Nephron (organoid): ENCODE measurements at regions not wholly inside any gene's neighbourhood (a gene's known extent, or its start where the extent isn't known, plus 50 kb on each side); places are given as distances from the start of the nearest gene placed in this dataset.
"Not testable (repeated sequence)": the region's sequence is repeated elsewhere in the genome, so short reads cannot be mapped to it uniquely, and the experiment has no call there.

Experiments
- H3K27ac Mint-ChIP-seq, 3 experiments: 2 replicates each; pipeline ENCODE4 v1.8.0; 2020; ENCODE audit warnings: mixed read lengths in 3 of 3, mild to moderate bottlenecking in 2 of 3, moderate library complexity in 1 of 3
- H3K27me3 Mint-ChIP-seq: 2 replicates; pipeline ENCODE4 v1.8.0; 2021; ENCODE audit warnings: low read depth, mild to moderate bottlenecking, moderate library complexity, mixed read lengths
- H3K36me3 Mint-ChIP-seq: 2 replicates; pipeline ENCODE4 v1.8.0; 2020; ENCODE audit warnings: low read depth, mixed read lengths
- H3K4me1 Mint-ChIP-seq: 2 replicates; pipeline ENCODE4 v1.8.0; 2020; ENCODE audit warnings: mixed read lengths
- H3K4me3 Mint-ChIP-seq, 3 experiments: 2 replicates each; pipeline ENCODE4 v1.8.0; 2020; ENCODE audit warnings: mild to moderate bottlenecking in 3 of 3, mixed read lengths in 3 of 3, moderate library complexity in 2 of 3
- H3K9me3 Mint-ChIP-seq: 2 replicates; pipeline ENCODE4 v1.8.0; 2020; ENCODE audit warnings: mixed read lengths
- TF ChIP-seq, protein P1 (sequence below), 3 experiments: fragments of 200-600 bp; sonication (generic); IDR thresholded peaks; one replicate each; pipeline ENCODE4 v1.5.0; 2021; ENCODE audit warnings: antibody characterized with exemption in 3 of 3; ENCODE audit not compliant: unreplicated experiment in 3 of 3

DNA sequence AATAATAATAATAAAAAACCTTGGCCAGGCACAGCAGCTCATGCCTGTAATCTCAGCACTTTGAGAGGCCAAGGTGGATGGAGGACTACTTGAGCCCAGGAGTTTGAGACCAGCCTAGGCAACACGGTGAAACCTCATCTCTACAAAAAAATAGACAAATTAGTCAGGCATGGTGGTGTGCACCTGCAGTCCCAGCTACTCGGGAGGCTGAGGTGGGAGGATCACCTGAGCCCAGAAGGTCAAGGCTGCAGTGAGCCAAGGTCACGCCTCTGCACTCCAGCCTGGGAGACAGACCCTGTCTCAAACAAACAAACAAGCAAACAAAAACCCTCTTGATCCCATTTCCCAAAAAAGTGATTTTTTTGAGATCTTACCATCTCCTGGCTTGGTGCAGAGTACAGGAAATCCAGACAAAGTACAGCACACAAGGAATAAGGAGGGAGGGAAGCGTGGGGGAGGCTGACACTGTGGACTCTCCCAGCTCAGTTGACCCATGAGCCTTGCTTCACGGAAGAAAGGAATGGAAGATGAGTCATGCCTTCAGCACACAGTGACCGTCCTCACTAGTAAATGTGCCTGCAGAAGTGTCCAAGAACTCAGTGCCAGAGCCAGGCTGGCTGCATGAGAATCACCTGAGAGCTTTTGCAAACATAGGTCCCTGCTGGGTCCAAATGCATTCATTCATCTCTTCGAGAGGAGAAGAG is 136.9 kb downstream of the OTOP1 start:
- H3K27me3 Mint-ChIP-seq, H3K4me1 Mint-ChIP-seq, H3K9me3 Mint-ChIP-seq, H3K27ac Mint-ChIP-seq, H3K4me3 Mint-ChIP-seq, H3K36me3 Mint-ChIP-seq: not testable (repeated sequence)

DNA sequence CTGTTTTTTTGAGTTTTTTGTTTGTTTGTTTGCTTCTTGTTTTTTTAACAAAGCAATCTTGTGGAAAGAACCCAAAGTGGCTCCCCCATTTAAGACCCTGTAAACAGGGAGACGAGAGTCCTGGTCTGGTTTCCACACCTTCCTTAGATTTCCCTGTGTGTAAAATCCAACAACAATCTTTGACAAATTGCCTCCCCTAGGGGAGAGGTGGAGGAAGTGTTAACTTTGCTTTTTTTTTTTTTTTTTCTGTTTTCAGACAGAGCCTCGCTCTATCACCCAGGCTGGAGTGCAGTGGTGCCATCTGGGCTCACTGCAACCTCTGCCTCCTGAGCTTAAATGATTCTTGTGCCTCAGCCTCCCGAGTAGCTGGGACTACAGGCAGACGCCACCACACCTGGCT is 136.0 kb downstream of the OTOP1 start:
- not testable (repeated sequence) for H3K4me3 Mint-ChIP-seq, H3K27ac Mint-ChIP-seq, H3K27me3 Mint-ChIP-seq, H3K9me3 Mint-ChIP-seq, H3K36me3 Mint-ChIP-seq, H3K4me1 Mint-ChIP-seq
- TF ChIP-seq, protein P1, sequence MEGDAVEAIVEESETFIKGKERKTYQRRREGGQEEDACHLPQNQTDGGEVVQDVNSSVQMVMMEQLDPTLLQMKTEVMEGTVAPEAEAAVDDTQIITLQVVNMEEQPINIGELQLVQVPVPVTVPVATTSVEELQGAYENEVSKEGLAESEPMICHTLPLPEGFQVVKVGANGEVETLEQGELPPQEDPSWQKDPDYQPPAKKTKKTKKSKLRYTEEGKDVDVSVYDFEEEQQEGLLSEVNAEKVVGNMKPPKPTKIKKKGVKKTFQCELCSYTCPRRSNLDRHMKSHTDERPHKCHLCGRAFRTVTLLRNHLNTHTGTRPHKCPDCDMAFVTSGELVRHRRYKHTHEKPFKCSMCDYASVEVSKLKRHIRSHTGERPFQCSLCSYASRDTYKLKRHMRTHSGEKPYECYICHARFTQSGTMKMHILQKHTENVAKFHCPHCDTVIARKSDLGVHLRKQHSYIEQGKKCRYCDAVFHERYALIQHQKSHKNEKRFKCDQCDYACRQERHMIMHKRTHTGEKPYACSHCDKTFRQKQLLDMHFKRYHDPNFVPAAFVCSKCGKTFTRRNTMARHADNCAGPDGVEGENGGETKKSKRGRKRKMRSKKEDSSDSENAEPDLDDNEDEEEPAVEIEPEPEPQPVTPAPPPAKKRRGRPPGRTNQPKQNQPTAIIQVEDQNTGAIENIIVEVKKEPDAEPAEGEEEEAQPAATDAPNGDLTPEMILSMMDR (IDR thresholded peaks at IDR 0.05; ENCODE audit: unreplicated experiment in 3 of 3) = peak in 1 of 3 experiments; percentile 35

DNA sequence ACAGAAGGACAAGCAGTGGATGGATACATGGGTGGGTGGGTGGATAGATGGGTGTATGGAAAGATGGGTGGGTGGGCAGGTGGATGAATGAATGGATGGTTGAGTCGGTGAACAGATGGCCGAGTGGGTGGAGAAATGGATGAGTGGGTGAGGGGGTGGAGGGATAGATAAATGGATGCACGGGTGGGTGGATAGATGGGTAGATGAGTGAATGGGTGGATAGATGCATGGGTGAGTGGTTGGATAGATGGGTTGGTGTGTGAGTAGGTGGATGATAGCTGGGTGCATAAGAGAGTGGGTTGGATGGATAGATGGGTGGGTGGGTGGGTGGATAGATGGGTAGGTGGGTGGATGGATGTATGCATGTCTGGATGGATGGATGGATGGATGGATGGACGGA is 134.6 kb downstream of the OTOP1 start:
- not testable (repeated sequence) for H3K4me3 Mint-ChIP-seq, H3K27ac Mint-ChIP-seq, H3K27me3 Mint-ChIP-seq, H3K36me3 Mint-ChIP-seq, H3K9me3 Mint-ChIP-seq, H3K4me1 Mint-ChIP-seq

DNA sequence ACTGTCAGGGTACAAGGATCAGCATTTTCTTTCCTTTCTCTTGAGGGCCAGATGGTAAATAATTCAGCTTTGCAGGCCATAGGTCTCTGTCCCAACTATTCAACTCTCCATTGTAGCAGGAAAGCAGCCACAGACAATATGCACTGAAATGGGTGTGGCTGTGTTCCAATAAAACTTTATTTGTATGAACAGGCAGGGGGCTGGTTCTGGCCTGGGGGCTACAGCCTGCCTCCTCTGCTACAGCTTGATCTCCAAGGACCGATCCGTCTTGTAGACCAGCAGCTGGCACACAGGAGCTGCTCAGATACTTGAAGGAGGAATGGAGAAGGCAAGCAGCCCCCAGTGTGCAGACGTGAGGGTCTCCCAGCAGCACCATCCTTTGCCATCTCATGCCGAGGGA is 127.1 kb downstream of the OTOP1 start:
- not testable (repeated sequence) for H3K4me1 Mint-ChIP-seq, H3K4me3 Mint-ChIP-seq, H3K36me3 Mint-ChIP-seq, H3K9me3 Mint-ChIP-seq, H3K27ac Mint-ChIP-seq
- H3K27me3 Mint-ChIP-seq = peaks cover 14% of the 10 kb centered on the region

DNA sequence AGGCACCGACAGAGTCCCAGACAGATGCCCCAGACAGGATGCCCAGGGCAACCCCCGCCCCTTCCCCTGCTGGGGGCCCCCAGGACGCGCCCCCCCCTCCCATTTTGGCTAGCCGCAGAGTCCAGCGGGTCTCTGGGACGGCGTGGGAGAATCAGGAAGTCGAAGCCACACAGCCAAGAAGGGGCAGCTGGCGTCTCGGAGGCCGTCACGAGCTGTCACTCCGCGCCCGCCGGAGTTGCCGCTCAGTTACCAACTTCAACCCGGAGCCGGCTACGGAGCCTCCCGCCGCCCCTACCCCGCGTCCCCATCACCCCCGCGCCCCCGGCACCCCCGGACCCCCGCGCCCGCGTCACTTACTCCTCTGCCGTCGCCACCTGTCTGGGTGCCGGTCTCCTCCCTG is 119.8 kb downstream of the OTOP1 start:
- not testable (repeated sequence) for H3K36me3 Mint-ChIP-seq, H3K9me3 Mint-ChIP-seq, H3K4me1 Mint-ChIP-seq, H3K27ac Mint-ChIP-seq
- H3K4me3 Mint-ChIP-seq = peak overlapping the region in 2 of 3 experiments; percentile 28 to 79
- peaks cover 55% of the 10 kb centered on the region for H3K27me3 Mint-ChIP-seq

DNA sequence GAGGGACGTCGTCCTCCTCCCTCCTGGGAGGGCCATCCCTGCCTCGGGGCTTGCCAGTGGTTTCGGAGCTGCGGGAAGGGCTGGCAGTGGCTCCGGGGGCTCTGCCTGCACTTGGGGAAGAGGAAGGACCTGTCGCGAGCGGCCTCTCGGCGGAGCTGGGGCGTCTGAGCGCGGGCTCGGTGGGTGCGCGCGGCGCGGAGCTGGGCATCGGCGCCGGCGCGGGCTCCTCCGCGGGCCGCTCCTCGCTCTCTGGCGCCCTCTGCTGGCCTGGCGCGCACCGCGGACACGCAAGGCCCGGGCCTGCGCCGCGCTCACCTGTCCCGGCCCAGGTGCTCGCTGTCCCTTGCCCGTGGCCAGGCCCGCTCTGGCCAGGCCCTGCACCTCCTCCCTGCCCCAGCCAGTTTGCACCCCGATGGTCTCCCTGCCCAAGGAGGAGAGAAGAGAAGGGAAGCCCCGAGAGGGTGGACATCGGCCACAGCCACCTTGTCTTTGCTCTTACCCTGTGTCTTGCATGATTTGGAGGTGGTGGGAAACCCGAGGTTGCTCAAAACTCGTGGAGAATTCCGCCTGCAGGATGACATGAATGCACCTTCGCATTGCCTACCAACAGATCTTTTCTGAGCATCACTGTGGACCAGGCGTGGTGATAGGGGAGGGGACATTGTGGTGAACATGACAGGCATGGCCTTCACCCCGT is 119.2 kb downstream of the OTOP1 start:
- TF ChIP-seq, protein P1 (IDR thresholded peaks at IDR 0.05; ENCODE audit: unreplicated experiment in 3 of 3) = peak; percentile 50 to 64 (median 56)
- not testable (repeated sequence) for H3K4me1 Mint-ChIP-seq, H3K9me3 Mint-ChIP-seq, H3K36me3 Mint-ChIP-seq, H3K27ac Mint-ChIP-seq
- Mint-ChIP-seq H3K27me3 (peaks cover 48% of the 10 kb centered on the region), H3K4me3 (peak overlapping the region; percentile 71 to 73 (median 73))

DNA sequence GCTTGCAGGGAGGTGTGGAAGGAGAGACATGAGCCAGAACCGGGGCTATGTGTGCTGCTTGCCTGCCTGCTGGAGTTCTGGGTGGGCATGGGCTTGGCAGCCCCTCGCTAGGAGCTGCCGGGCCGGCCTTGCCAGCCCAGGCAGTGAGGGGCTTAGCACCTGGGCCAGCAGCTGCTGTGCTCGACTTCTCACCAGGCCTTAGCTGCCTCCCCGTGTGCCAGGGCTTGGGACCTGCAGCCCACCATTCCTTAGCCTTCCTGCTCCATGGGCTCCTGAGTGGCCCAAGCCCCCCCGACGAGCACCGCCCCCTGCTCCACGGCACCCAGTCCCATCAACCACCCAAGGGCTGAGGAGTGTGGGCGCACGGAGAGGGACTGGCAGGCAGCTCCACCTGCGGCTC is 111.3 kb downstream of the OTOP1 start:
- not testable (repeated sequence) for H3K27ac Mint-ChIP-seq, H3K4me1 Mint-ChIP-seq, H3K36me3 Mint-ChIP-seq, H3K9me3 Mint-ChIP-seq, H3K4me3 Mint-ChIP-seq
- peaks cover 11% of the 10 kb centered on the region for H3K27me3 Mint-ChIP-seq

DNA sequence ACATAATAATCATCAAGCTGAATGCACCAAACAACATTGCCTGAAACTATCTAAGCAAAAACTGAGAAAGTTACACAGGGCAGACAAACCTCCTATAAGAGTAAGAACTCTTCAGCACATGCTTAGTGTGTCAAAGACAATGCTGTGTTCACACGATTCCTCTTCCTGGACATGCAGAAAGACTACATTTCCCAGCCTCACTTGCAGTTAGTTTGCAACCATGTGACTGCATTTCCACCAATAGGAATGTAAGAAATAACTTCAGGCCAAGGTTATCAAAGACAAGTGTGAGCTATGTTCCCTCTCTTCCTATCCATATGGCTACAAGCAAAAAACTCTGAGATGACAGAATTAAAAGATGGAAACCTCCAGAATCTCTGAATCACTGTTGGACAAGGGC is 109.8 kb downstream of the OTOP1 start:
- not testable (repeated sequence) for H3K9me3 Mint-ChIP-seq, H3K27ac Mint-ChIP-seq, H3K4me3 Mint-ChIP-seq, H3K27me3 Mint-ChIP-seq, H3K36me3 Mint-ChIP-seq, H3K4me1 Mint-ChIP-seq

DNA sequence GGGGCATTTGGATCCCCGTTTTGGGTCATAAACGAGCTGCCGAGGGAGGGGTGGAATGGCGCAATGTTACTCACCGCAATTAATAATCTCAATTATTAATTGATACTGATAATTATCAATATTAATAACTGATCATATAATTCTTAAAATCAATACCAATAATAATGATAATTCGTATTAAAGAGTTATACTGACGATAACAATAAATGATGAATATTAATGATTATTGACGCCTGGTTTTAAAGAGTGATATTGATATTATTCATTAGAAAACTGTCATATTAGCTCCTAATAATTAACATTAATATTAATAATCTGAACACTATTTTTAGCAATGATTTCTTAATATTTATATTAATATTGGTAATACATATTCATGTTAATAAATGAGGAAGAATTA is 92.4 kb downstream of the OTOP1 start:
- H3K27ac Mint-ChIP-seq, H3K4me3 Mint-ChIP-seq, H3K4me1 Mint-ChIP-seq, H3K9me3 Mint-ChIP-seq, H3K36me3 Mint-ChIP-seq: not testable (repeated sequence)
- peaks cover 12% of the 10 kb centered on the region for H3K27me3 Mint-ChIP-seq

DNA sequence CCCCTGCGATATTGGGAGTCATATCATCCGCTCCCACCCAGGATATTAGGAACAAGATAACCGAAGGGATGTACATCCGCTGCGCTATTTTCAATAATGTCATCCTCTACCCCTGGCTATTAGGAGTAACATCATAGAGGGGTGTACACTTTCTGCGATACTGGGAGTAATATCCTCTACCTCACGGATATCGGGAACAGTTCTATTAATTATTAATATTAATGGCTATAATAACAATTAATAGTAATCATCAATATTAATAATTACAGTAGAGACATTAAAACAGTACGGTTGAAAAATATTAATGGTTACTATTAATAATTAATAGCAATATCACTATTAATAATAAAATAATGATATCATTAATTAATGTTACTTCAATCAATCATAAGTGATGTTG is 90.1 kb downstream of the OTOP1 start:
- not testable (repeated sequence) for H3K4me3 Mint-ChIP-seq, H3K4me1 Mint-ChIP-seq, H3K9me3 Mint-ChIP-seq, H3K27ac Mint-ChIP-seq, H3K36me3 Mint-ChIP-seq
- H3K27me3 Mint-ChIP-seq = peaks cover 24% of the 10 kb centered on the region
